GM23338 (cell line): ENCODE measurements at regions not wholly inside any gene's neighbourhood (a gene's known extent, or its start where the extent isn't known, plus 50 kb on each side); places are given as distances from the start of the nearest gene placed in this dataset.

Experiments used
- ATAC-seq: fragments of 200-7000 bp; cut with Tn5 transposase; 3 replicates; pipeline ENCODE4 v1.9.1; 2020
- DNase-seq: peaks from one replicate; pipeline ENCODE4 v3.0.0-alpha.2; 2015; ENCODE audit warnings: low spot score
- H2AFZ ChIP-seq: fragments of 200-600 bp; sonication (generic); 2 replicates; pipeline ENCODE4 v1.8.0; 2016; ENCODE audit warnings: antibody characterized with exemption, mild to moderate bottlenecking, moderate library complexity
- H3F3A ChIP-seq: fragments of 200-600 bp; sonication (generic); replicated peaks from 2 replicates; pipeline ENCODE4 v1.8.0; 2017; ENCODE audit warnings: antibody characterized with exemption, mixed run types, low read depth
- H3K27ac ChIP-seq: fragments of 200-600 bp; sonication (generic); 2 replicates; pipeline ENCODE4 v1.6.1; 2016; ENCODE audit warnings: low read depth
- H3K27me3 ChIP-seq: fragments of 200-600 bp; sonication (generic); 2 replicates; pipeline ENCODE4 v1.8.0; 2016; ENCODE audit warnings: mild to moderate bottlenecking, mixed run types, moderate library complexity; ENCODE audit not compliant: insufficient read depth
- H3K36me3 ChIP-seq: fragments of 200-600 bp; sonication (generic); 2 replicates; pipeline ENCODE4 v1.8.0; 2016; ENCODE audit warnings: mild to moderate bottlenecking; ENCODE audit not compliant: insufficient read depth
- H3K4me1 ChIP-seq: fragments of 200-600 bp; sonication (generic); 2 replicates; pipeline ENCODE4 v1.8.0; 2016; ENCODE audit warnings: mild to moderate bottlenecking, moderate library complexity; ENCODE audit not compliant: insufficient read depth
- H3K4me2 ChIP-seq: fragments of 200-600 bp; sonication (generic); 2 replicates; pipeline ENCODE4 v1.7.1; 2017; ENCODE audit warnings: mixed run types
- H3K4me3 ChIP-seq: fragments of 200-600 bp; sonication (generic); 2 replicates; pipeline ENCODE4 v1.6.1; 2016; ENCODE audit warnings: mixed run types
- H3K79me2 ChIP-seq: fragments of 200-600 bp; sonication (generic); replicated peaks from 2 replicates; pipeline ENCODE4 v1.8.0; 2017; ENCODE audit warnings: mild to moderate bottlenecking; ENCODE audit not compliant: insufficient read depth
- H3K9me2 ChIP-seq: fragments of 200-600 bp; sonication (generic); 2 replicates; pipeline ENCODE4 v1.8.0; 2017; ENCODE audit not compliant: insufficient read depth
- H4K20me1 ChIP-seq: fragments of 200-600 bp; sonication (generic); replicated peaks from 2 replicates; pipeline ENCODE4 v1.8.0; 2017; ENCODE audit warnings: mild to moderate bottlenecking; ENCODE audit not compliant: insufficient read depth
- H3K27ac Mint-ChIP-seq: 2 replicates; pipeline ENCODE4 v1.8.0; 2020; ENCODE audit warnings: inconsistent platforms, mild to moderate bottlenecking, moderate library complexity, mixed read lengths
- H3K27me3 Mint-ChIP-seq: 3 replicates; pipeline ENCODE4 v1.8.0; 2022; ENCODE audit warnings: low read depth, mild to moderate bottlenecking, moderate library complexity, mixed read lengths, inconsistent platforms; ENCODE audit not compliant: insufficient read depth, poor library complexity
- H3K36me3 Mint-ChIP-seq: 3 replicates; pipeline ENCODE4 v1.8.0; 2021; ENCODE audit warnings: low read depth, mild to moderate bottlenecking, inconsistent platforms, moderate library complexity, mixed read lengths
- H3K4me1 Mint-ChIP-seq: 3 replicates; pipeline ENCODE4 v1.8.0; 2020; ENCODE audit warnings: mild to moderate bottlenecking, inconsistent platforms, mixed read lengths
- H3K4me3 Mint-ChIP-seq: 3 replicates; pipeline ENCODE4 v1.8.0; 2021; ENCODE audit warnings: moderate library complexity, mild to moderate bottlenecking, inconsistent platforms, mixed read lengths
- H3K9me3 Mint-ChIP-seq: 3 replicates; pipeline ENCODE4 v1.8.0; 2020; ENCODE audit warnings: moderate library complexity, mild to moderate bottlenecking, inconsistent platforms, mixed read lengths
- CREB1 ChIP-seq: fragments of 250-450 bp; sonication (Bioruptor Pico); IDR thresholded peaks from 2 replicates; pipeline ENCODE4 v1.5.0; 2020; ENCODE audit warnings: low read depth, mild to moderate bottlenecking, moderate library complexity
- CTCF ChIP-seq, 2 experiments: fragments of 200-600 bp in 1 of 2; sonication (generic) in 1 of 2; conservative IDR thresholded peaks; 2 replicates each; pipeline versions ENCODE4 v1.5.1 to v1.6.1; 2016 to 2017; ENCODE audit warnings: antibody characterized with exemption in 2 of 2, low read depth in 2 of 2, mild to moderate bottlenecking in 2 of 2, moderate library complexity in 1 of 2
- ETS1 ChIP-seq: IDR thresholded peaks from 2 replicates; pipeline ENCODE4 v1.6.1; 2016; ENCODE audit warnings: antibody characterized with exemption
- EZH2 ChIP-seq: fragments of 200-600 bp; sonication (generic); IDR thresholded peaks from one replicate; pipeline ENCODE4 v1.8.0; 2017; ENCODE audit warnings: antibody characterized with exemption, mild to moderate bottlenecking, low read depth; ENCODE audit not compliant: unreplicated experiment
- EZH2phosphoT487 ChIP-seq: fragments of 200-600 bp; sonication (generic); IDR thresholded peaks from one replicate; pipeline ENCODE4 v1.8.1; 2018; ENCODE audit warnings: antibody characterized with exemption; ENCODE audit not compliant: unreplicated experiment
- JUNB ChIP-seq: IDR thresholded peaks from one replicate; pipeline ENCODE4 v1.6.1; 2016; ENCODE audit warnings: antibody characterized with exemption; ENCODE audit not compliant: unreplicated experiment
- NANOG ChIP-seq: IDR thresholded peaks from 2 replicates; pipeline ENCODE4 v1.6.1; 2016; ENCODE audit warnings: antibody characterized with exemption, borderline replicate concordance
- POLR2AphosphoS5 ChIP-seq: IDR thresholded peaks from 2 replicates; pipeline ENCODE4 v1.6.1; 2016; ENCODE audit warnings: antibody characterized with exemption, low read depth
- REST ChIP-seq: IDR thresholded peaks from one replicate; pipeline ENCODE4 v1.6.1; 2018; ENCODE audit warnings: antibody characterized with exemption; ENCODE audit not compliant: unreplicated experiment
- STAT1 ChIP-seq: IDR thresholded peaks from one replicate; pipeline ENCODE4 v1.6.1; 2016; ENCODE audit warnings: antibody characterized with exemption; ENCODE audit not compliant: unreplicated experiment
- ZNF114 ChIP-seq: fragments of 250-450 bp; sonication (Bioruptor Pico); IDR thresholded peaks from 2 replicates; pipeline ENCODE4 v1.5.0; 2020; ENCODE audit warnings: mild to moderate bottlenecking, moderate library complexity
- ZNF331 ChIP-seq: fragments of 250-450 bp; sonication (Bioruptor Pico); IDR thresholded peaks from 2 replicates; pipeline ENCODE4 v1.5.0; 2020; ENCODE audit warnings: low read depth, mild to moderate bottlenecking, moderate library complexity
- ZNF462 ChIP-seq: fragments of 250-450 bp; sonication (Bioruptor Pico); IDR thresholded peaks from 2 replicates; pipeline ENCODE4 v1.5.0; 2020; ENCODE audit warnings: mild to moderate bottlenecking, moderate library complexity

- Histone ChIP-seq H3K9me2 (no peaks in the 10 kb centered on the region), H3K4me2 (no peak overlapping the region), H3K4me1 (no peaks in the 10 kb centered on the region), H3K36me3 (no peaks in the 10 kb centered on the region), H3K27ac (no peak overlapping the region), H2AFZ (no peak overlapping the region), H4K20me1 (no peaks in the 10 kb centered on the region), H3F3A (no peaks in the 10 kb centered on the region), H3K79me2 (no peaks in the 10 kb centered on the region), H3K27me3 (no peaks in the 10 kb centered on the region), H3K4me3 (no peak overlapping the region)
- Mint-ChIP-seq H3K27me3 (no peaks in the 10 kb centered on the region), H3K27ac (no peak overlapping the region), H3K4me1 (no peaks in the 10 kb centered on the region), H3K9me3 (peaks cover 3% of the 10 kb centered on the region; the same call in 1 of the 3 replicates), H3K36me3 (no peaks in the 10 kb centered on the region), H3K4me3 (no peak overlapping the region)
- TF ChIP-seq STAT1 (no peak), ETS1 (no peak), JUNB (no peak), EZH2phosphoT487 (no peak), EZH2 (no peak), CREB1 (CRISPR knock-in tag) (no peak), NANOG (no peak), REST (no peak), POLR2AphosphoS5 (no peak), CTCF (conservative IDR thresholded peaks at IDR 0.05; ENCODE audit: low read depth in 2 of 2) (no peak), ZNF331 (CRISPR knock-in tag) (no peak), ZNF114 (CRISPR knock-in tag) (no peak), ZNF462 (CRISPR knock-in tag) (no peak)
- DNase-seq (no peak), ATAC-seq (no peak)
Observed at GRCh38 chr21:21668198-21668597, 670.0 kb downstream of the NCAM2 start.
